ENCODE measurements at regions not wholly inside any gene's neighbourhood (a gene's known extent, or its start where the extent isn't known, plus 50 kb on each side); places are given as distances from the start of the nearest gene placed in this dataset.

DNA sequence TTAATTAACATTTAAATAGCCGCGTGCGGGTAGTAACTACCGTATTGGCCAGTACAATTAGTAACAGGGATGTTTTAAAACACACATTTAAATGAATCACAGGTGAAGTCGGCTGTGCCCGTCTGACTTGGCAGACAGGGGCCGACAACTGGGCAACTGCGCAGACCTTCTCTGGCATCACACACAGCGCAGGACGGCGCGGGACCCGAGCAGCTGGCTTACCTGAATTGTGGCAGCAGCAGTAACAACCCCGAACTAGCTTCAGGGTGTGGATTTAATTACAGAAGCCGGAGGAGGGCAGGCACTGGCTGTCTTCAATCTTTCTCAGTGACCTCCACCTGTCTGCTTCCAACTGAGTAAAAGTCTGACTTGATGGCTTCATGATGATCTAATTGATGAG is 91.7 kb downstream of the DACT2 start:
- DNase-seq = no peak

DNA sequence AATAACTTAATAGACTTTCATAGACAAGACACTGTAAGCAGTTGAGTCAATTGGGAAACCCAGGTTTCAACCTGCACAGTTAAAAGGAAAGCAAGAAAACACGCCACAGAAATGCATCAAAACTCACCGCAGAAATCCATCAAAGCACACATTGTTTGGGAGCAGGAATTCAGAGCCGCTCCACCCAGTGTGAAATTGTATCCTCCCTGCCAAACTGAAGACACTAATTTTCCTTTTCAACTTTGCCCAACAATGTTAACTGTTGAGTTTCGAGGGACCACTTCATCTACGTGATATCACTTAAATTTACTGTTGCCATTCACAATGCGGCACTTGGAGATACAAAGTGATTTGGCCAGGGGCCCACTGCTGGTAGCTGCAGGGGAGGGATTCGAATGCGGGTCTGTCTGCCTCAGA is 92.7 kb downstream of the DACT2 start:
- no peak for DNase-seq

DNA sequence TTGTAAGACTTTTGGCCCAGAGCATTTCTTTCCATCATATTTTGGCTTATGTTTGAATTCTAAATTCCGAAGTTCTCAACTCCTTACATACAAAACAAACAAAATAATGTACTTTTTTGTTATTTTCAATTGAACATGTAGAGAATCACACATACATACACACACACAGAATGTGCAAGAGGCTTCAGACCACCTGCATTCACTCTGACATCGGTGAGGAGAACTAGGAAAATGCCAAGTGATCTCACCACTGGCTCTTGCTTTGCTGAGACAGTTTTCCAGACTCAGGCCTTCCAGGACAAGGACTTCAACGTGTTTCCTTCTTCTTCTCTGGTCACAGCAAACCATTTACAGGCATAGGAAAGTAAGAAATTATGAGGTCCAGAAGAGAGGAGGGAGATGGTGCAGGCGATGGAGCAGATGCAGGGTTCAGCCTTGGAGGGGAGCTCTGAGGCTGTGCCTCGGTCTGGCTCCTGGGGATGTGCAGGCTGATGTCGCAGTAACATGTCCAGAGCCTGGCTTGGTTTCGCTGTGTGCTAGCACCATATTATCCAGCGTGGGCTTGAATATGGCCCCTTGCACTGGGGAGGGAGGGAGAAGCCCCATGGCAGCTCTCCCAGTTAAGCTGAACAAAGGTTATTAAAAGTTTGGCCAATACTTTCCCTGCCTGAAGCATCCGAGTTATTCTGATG is 93.4 kb downstream of the DACT2 start:
- no peak for DNase-seq

DNA sequence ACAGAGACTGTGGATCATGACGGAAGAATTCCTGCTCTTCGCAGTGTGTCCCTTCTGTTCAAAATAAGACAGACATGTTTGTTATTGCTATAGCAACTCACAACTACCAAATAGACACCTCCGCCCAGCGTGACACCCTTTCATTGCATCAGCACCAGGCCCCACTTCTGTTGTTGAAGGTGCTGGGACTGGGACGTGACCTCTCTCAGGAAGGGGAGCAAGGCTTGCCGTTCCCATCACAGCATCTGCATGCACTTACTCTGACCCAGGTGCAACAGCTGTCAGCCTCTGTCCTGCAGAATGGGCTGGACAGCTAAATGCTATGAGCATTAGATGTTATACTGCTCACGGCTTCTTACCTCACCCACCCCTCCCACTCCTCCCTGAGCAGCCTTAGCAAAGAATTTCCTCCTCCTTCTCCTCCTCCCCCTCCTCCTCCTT is 94.1 kb downstream of the DACT2 start:
- no peak for DNase-seq

DNA sequence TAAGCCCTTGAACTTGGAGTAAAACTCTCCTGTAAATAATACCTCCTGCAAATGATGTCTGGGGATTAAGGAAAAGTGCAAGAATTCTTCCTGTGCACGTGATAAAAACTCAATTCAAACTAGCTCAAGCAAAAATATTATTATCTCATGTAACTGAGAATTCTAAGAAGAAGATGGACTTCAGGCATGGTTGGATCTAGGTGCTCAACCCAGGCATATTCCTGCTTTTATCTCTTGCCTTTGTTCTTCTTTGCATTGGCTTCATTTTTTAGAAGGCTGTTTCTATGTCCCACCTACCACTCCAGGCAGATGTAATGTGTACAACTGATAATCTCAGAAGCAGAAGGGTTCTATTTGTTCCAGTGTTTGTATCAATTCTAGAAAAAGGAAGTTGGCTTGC is 95.8 kb downstream of the DACT2 start:
- no peak for DNase-seq

DNA sequence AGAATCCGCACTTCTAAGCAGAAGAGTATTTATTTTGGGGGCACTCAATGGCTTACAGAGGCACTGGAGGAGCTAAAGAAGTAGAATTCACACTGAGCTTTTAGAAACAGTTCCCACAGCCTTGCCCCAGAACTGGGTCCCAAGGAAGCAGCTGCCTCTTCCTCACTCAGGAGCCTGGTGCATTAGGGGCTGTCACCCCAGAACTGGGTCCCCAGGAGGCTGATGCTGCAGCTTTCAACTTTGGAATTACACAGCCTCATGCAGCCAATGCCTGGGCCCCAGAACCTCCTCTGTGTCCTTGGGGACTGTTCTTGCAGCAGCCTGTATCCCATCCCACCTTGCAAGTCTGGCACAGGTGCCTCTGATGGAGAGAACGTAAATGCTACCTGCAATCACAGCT is 96.4 kb downstream of the DACT2 start:
- DNase-seq = no peak

DNA sequence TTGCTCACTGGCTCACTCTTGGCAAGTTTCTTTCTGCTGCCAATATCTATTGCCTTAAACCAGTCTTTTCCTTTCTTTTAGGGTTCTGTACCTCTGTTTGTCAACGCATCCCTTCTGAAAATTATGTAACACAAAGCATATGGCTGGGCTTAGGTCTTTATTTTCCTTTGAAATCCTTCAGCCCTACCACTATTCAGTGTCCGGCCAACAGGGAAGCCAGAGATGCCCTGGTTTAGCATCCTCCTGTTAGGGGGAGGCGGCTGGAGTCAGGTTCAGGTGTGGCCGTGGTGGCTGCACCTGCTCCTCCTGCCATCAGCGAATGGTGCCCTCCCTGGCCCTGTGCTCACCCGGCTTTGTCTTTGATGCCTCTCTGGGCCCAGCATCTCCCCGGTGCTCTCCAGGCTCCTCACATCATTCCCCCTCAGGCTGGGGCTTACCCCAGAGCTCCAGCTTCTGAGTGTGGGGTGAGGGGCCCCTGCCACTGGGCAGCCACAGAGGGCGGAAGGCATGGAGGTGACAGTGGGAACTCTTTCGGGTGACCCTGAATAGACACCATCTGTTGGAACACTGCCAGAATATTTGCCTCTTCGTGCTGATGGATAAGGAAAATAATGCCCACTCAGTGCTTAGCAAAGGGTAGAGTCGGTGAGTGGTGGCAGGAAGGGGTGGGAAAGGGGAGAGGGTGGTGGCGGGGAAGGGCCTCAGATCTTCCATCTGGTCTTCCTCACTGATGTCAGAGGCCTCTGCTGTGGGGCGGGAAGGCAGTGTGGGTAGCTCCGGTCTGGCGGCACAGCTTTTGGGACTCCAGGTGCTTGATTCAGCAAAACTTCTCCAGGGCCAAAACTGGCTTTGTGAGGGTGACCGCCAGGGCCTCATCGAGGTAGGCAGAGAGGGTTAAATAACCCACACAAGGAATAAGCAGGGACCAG is 97.2 kb downstream of the DACT2 start:
- no peak for DNase-seq

DNA sequence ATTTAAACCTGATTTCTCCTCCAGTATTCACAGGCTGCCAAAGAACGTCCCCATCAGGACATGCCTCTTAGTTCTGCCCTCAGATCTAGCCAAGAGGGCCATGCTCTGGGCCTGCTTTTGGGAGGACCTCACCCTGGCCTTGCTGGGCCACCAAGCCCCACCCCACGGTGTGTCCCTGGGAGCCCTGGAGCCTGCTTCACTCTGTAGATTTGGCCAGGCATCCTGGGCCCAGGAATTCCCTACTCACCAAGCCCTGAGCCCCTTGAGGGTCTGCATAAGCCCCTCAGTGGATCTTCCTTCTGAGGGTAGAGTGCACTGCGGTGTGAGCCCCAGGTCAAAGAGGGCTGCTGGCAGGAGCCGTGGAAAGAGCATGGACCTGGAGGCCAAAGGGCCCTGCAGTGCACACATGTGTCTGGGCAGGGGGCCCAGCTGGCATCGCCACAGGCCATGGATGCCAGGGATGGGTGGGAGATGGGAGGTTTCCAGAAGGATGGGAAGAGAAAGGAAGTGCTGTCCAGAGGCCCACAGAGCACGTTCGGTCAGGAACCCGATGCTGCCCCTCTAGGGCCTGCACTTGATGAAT is 98.0 kb downstream of the DACT2 start:
- no peak for DNase-seq

DNA sequence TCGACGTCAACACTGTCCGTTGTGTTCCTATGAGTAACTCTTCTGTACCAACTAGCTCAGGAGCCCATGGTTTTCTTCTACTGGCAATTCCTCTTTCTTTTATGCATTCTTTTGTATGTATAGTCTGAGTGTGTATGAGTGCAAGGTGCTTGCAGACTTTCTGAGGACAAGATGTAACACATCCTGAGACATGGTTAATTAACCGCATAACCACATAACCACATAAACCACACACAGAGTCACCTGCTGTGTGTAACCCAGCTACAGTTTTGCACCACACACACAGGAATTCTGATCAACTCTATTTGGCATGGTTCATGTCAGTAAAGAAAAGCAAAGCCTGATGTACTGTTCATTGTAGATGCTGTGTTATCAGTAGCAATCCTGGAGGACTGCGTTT is 98.6 kb downstream of the DACT2 start:
- DNase-seq = no peak

DNA sequence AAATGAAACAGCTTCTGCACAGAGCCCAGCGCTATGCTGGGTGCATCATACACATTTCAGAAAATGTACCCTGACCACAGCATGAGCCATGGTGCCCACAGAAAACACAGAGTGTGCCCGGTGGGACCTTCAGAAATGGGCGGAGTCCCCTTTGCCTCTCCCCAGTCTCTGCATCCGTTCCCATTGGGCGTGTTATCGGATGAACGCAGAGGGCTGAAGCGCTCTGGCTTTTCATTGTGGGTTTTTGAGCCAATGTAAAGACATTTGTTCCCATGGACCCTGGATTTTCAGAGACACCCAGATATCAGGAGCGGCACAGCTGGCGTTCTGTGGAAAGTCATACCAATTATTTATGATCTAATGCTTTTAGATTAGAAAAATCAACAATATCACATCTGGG is 99.8 kb downstream of the DACT2 start:
- no peak for DNase-seq

DNA sequence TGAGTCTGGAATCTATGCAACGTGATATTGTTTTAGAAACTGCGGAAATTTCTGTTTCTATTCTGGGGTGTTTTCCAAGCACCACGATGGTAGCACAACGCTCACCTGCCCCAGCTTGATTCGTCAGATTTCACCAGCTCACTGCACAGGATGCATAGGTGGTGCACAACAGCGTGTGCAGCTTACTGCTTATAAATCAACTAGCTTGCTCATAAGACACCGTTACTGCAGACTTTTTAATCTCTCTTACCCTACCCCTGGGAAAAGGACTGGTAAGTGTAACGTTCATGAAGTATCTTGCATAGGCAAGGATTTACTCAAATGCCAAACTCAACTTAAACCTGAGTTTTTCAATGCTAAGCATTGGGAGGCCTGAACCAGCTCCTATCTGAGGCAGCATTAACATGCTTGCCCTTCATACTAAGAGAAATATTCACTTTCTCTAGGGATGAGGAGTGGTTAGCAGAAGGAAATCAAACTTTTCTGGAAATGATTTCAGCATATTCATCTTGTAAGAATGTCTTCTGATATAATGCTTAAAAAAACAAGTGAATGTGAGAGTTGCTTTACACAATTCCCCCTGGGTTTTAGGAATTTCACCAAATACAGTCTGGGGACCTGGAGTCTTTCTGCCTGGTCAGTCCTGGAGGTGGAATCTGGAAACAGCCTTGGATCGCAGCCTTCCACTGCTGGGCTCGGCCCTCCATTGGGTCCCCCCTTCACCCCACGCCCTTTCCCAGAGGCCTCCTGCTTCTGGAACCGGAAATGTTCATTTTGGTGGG is 100.6 kb downstream of the DACT2 start:
- DNase-seq = no peak

DNA sequence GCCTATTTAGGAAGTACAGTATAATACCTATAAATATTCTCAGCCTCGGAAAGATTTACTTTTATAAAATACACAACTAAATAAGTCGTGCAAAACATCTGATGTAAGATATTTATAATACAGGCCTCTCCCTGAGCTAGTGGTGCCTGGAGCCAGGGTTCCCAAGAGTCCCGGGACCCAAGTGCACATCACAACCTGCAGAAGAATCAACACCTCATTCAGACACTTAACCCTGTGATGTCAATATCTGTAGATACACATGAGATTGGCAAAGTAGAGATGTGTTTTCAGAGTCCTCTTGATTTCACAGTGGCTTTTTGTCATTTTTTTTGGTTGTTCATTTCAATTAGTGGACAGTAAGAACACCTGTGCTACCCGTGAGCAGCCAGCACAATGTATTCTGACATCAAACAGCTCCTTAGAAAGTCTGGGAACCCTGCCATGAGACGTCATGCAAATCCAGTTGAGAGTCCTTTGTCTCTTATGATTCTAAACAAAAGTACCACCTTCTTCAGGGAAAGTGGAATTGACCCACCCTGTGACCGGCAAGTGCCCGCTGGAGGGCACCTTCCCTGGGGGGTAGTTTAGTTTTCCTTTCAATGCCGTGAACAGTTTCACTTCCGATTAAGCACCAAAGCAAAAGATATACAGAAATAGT is 101.6 kb downstream of the DACT2 start:
- peak; percentile 91 for DNase-seq

DNA sequence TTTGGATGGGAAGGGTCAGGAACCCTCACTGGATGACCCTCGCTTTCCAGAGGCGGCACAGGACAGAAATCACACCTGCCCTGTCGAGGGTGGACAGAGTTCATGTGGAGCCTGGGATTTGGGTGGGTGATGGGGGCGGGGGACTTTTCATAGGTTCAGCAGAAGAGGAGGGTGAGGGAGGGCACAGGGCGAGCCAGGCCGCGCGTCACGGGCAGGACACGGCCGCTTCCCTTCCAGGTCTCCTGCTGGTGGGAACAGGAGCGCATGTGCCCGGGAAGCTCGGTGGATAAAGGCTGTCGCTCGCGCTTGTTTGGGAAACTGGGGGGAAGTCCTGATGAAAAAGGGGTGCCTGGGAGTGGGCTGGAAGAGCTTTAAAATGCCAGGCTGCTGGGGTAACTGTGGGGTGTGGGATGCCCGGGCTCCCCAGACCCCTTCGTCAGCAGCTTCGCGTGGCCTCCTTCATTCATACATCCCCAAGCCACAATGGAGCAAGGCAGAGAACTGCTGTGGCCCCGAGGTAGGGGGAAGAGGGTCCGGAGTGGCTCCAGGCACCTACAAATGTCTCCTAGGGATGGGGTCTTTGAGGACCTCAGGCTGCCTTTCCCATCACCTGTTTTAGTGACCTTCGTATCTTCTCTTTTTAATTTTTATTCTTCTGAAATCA is 102.2 kb downstream of the DACT2 start:
- DNase-seq = no peak

DNA sequence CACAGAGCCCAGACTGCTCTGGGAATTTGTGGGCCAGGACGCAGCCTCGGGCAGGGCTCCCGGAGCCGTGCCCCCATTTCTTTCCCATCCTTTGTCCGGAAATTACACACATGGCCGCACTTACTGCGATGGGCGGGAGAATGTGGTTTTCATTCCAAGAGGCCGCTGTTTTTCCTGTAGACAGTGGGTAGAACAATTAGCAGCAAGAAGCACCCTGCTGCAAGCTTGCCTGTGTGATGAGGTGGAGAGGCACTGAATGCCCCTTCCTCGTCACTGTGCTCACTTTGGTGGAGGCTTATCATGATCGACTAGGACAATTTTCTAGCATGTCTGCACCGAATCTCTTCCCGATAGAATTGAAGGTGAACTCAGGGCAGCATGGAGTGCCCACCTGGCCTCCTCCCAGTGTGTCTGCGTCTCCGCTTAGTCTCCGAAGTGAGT is 102.8 kb downstream of the DACT2 start:
- DNase-seq = no peak

DNA sequence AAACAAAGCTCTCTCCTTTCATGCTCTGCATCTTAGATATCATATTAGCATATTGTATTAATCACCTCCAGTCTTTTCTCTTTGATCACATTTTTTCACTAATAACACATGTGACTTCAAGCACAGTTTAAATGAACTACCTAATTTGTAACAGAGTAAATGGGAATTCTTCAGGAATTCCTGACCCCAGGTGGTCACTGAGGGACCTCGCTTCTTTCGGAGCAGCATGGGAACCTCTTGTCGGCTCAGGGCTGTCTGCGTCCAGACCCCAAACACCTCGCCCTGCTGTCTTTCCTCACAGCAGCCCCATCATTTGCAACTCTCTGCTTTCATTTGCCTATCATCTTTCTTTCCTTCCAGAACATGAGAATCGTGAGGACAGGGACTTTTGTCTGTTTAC is 103.5 kb downstream of the DACT2 start:
- no peak for DNase-seq

DNA sequence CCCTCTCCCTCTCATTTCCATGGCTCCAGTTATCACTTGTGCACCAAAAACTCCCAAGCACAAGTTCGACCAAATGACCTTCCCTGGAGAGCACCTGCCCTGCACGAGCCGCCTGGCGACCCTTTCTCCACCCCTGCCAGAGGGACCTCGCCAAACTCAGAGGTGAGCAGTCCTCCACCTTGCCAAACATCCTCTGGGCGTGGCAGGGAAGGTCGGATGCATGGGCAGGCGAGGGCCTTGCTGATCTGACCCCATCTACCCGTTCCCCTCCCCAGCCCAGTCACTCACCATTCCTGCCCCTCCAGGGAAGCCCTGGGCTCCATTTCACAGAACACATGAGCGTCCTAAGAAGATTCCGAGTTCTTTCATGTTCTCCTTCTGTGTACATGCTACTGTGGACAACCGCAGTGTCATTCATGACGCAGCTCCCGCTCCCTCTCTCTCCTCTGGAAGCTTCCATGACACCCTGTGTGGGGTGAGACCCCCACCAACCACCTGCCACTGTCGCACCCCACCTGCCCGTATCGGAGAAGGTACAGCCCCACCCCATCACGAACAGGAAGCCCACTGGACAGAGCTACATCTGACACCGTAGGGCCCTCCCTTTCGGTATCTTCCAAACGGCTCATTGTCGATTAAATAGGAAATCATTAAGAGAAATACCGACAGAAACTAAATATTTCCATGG is 104.3 kb downstream of the DACT2 start:
- no peak for DNase-seq

DNA sequence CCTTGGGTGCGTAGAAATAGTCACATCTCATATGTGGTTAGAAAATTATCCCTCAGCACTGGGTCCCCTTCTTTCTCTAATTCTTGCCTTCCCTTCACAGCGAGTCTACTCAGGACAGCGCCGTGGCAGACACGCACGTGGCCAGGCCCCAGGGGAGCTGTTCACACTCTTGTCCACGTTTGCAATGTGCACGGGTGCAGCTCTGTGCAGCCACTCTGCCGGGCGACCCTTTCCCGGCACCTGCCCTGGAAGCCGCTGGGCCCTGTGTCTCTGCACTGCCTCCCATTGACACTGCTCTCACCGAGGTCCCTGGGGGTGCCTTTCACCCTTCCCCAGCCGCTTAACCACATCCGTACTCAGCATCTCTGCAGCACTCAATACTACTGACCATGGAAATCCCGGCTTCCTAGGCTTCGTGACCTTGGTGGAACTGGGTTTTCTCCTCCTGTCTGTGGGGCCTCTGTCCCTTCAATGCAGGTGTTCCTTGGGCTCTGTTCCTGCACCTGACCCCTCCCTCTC is 104.9 kb downstream of the DACT2 start:
- no peak for DNase-seq

DNA sequence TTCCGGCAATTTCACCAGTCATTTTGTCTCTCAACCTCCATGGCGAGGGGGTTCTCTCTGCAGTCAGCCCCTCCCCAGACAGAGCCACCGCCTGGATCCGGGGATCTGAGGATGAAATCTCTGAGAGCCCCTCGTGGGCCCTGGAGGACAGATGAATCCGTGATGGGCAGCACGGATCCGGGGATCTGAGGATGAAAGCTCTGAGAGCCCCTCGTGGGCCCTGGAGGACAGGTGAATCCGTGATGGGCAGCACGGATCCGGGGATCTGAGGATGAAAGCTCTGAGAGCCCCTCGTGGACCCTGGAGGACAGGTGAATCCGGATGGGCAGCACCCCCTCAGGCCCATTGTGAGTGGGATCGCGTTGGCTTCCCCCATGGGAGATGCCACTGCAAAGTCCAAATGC is 106.5 kb downstream of the DACT2 start:
- DNase-seq = no peak

DNA sequence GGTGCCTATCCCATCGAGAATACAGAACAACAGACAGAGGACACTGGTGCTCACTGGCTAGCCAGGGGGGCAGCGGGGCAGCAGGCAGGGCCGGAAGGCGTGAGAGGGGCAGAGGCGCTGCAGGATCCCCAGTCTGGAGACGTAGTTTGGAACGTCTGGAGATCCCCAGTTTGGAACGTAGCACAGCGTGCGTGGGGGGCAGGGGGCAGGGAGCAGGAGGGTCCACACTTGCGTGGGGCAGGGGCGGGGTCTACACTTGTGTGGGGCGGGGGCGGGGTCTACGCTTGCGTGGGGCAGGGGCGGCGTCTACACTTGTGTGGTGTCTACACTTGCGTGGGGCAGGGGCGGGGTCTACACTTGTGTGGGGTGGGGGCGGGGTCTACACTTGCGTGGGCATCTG is 107.2 kb downstream of the DACT2 start:
- no peak for DNase-seq

DNA sequence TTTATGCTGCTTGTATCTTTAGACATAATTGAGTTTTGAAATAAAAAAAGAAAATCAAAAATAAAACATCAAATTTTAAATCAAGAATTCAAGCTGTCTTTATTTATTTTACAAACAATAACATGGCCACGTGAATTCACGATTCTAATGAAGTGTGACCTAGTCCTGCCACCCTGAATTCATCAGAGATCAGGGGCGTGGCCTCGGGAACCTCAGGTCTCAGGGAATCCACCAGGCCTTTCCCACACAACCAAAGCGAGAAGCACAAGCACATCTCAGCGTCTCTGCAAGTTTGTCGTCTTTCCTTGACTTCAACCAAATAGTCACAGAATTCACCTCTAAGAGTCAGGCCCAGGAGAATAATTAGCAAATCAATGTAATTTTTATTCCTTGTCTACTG is 107.9 kb downstream of the DACT2 start:
- DNase-seq = no peak
